Urinary bladder (tissue), 3 donors: ENCODE measurements at regions not wholly inside any gene's neighbourhood (a gene's known extent, or its start where the extent isn't known, plus 50 kb on each side); places are given as distances from the start of the nearest gene placed in this dataset.
"Not testable (repeated sequence)": the region's sequence is repeated elsewhere in the genome, so short reads cannot be mapped to it uniquely, and the experiment has no call there.

ENCODE experiments used
- DNase-seq: peaks from one replicate; pipeline ENCODE4 v3.0.0-alpha.2; 2015; ENCODE audit errors: extremely low spot score
- H3K27ac ChIP-seq: one replicate; pipeline ENCODE4 v1.5.1; 2013; ENCODE audit warnings: low read depth, mild to moderate bottlenecking, moderate library complexity
- H3K36me3 ChIP-seq: one replicate; pipeline ENCODE4 v1.6.1; 2013; ENCODE audit warnings: mild to moderate bottlenecking, moderate library complexity; ENCODE audit not compliant: insufficient read depth
- H3K4me1 ChIP-seq: one replicate; pipeline ENCODE4 v1.6.1; 2013; ENCODE audit warnings: mild to moderate bottlenecking, moderate library complexity; ENCODE audit not compliant: insufficient read depth
- H3K4me3 ChIP-seq: one replicate; pipeline ENCODE4 v1.5.1; 2013; ENCODE audit warnings: low read depth, low read length
- WGBS: extraction: QIAGEN DNeasy Blood & Tissue Kit; methylation state at CpG from one replicate; pipeline ENCODE4 v1.1.7; 2013; 5-methylcytosine and 5-hydroxymethylcytosine counted together
- donor health status: healthy with polysubstance abuse.
- donor health status: healthy.

DNA sequence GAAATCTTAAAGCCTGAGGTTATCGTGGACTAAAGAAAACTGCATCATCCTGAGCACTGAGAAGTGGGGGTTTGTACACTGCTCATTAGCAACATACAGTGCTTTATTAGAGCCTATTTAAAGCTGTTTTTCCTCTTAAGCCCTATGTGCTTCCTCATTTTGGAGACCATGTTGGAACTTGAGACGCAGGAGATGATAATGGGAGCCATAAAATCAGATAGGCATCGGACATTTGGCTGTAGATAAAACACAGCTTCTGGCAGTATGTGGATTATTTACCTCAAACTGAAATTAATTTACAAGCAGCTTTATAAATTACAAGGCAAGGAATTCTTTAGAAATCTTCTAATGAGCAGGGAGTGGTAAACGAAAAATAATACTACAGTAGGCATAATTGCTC lies 147.7 kb upstream of the IVNS1ABP start:
- Histone ChIP-seq H3K4me3 (no peak overlapping the region), H3K36me3 (no peaks in the 10 kb centered on the region), H3K27ac (no peak overlapping the region), H3K4me1 (no peaks in the 10 kb centered on the region)
- WGBS = 36% methylated on average over 4 of the region's 4 CpGs
- DNase-seq = no peak

DNA sequence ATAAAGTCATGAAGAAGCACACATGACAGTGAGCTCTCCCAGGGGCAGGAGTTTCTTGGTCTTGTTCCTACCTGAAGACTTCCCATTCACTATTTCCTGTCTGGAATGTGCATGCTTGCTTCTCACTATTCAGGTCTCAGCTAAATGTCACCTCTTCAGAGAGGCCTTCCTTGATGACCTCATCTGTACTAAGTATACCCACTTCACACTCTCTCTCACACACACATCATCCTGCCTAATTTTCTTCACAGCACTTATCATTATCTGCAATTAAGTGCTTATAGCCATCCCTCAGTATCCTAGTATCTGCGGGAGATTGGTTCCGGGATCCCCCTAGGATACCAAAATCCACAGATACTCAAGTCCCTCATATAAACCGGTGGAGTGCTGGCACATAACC lies 146.4 kb upstream of the IVNS1ABP start:
- no peak overlapping the region for H3K27ac ChIP-seq
- no peaks in the 10 kb centered on the region for H3K4me1 ChIP-seq
- no peak for DNase-seq
- no peaks in the 10 kb centered on the region for H3K36me3 ChIP-seq
- 92% methylated on average over 3 of the region's 3 CpGs for WGBS
- H3K4me3 ChIP-seq = no peak overlapping the region

DNA sequence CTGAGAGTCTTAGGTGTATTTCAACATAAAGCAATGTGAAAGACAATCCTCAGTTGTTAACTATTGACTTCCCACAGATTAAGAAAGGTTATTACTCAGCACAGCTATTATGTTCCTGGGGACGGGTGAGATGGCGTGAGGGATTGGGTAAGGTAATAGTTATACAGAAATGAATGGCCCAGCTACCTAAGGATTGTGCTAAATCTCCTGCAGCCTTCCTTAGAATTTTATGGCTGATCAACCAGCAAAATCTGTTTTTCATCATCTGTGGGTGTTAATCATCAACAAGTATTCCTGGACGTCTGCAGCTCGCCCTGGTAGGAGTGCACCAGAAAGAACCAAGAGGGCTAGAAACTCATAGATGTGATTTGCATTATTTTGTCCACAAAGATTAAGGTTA lies 146.0 kb upstream of the IVNS1ABP start:
- no peak for DNase-seq
- Histone ChIP-seq H3K4me1 (no peaks in the 10 kb centered on the region), H3K36me3 (no peaks in the 10 kb centered on the region), H3K4me3 (no peak overlapping the region), H3K27ac (no peak overlapping the region)
- WGBS = 73% methylated on average over 4 of the region's 4 CpGs

DNA sequence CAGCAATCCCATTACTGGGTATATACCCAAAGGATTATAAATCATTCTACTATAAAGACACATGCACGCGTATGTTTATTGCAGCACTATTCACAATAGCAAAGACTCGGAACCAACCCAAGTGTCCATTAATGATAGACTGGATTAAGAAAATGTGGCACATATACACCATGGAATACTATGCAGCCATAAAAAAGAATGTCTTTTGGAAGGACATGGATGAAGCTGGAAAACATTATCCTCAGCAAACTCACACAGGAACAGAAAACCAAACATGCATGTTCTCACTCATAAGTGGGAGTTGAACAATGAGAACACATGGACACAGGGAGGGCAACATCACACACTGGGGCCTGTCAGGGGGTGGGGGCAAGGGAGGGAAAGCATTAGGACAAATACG lies 143.7 kb upstream of the IVNS1ABP start:
- not testable (repeated sequence) for H3K27ac ChIP-seq, H3K36me3 ChIP-seq, DNase-seq, H3K4me1 ChIP-seq, H3K4me3 ChIP-seq
- 96% methylated on average over 4 of the region's 4 CpGs for WGBS

DNA sequence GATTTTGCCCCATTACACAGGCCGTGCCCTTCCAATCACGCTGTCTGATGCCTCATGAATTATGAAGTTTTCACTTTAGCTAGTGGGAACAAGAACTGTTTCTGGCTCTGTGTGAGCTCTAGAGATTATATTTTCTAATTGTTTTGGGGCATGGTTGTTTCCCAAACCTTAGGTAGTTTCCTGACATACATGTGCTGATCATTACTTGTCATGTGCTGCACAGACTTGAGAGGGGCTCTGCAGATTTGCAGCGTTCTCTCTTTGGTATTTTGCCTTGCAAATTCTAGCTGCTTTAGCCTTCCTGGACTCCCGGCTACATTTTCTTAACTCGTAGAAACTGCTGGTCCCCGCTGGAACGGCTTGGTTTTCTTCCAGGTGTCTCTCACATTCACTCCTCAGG lies 142.1 kb upstream of the IVNS1ABP start:
- WGBS = 93% methylated on average over 7 of the region's 7 CpGs
- no peak for DNase-seq
- Histone ChIP-seq H3K4me3 (no peak overlapping the region), H3K27ac (no peak overlapping the region), H3K4me1 (no peaks in the 10 kb centered on the region), H3K36me3 (no peaks in the 10 kb centered on the region)

DNA sequence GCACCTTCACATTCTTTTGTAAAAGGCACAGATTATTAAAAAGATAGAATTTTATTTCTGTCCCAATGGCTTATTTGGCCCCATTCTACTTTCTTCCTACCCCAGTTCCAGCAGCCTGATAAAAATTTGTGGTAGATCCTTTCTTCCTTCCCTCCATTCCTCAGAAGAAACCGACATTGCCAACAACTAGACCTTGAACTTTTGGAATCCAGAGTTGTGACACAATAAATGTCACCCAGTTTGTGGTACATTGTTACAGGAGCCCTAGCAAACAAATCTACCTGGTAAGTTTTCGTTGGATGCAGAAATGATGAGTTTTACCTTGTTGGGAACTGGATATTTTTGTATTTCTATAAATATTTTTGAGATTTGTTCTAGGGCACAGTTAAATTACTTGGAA lies 141.6 kb upstream of the IVNS1ABP start:
- no peak overlapping the region for H3K27ac ChIP-seq
- H3K4me1 ChIP-seq = no peaks in the 10 kb centered on the region
- H3K4me3 ChIP-seq = no peak overlapping the region
- WGBS = 85% methylated on average over 2 of the region's 2 CpGs
- H3K36me3 ChIP-seq = no peaks in the 10 kb centered on the region
- DNase-seq = no peak

DNA sequence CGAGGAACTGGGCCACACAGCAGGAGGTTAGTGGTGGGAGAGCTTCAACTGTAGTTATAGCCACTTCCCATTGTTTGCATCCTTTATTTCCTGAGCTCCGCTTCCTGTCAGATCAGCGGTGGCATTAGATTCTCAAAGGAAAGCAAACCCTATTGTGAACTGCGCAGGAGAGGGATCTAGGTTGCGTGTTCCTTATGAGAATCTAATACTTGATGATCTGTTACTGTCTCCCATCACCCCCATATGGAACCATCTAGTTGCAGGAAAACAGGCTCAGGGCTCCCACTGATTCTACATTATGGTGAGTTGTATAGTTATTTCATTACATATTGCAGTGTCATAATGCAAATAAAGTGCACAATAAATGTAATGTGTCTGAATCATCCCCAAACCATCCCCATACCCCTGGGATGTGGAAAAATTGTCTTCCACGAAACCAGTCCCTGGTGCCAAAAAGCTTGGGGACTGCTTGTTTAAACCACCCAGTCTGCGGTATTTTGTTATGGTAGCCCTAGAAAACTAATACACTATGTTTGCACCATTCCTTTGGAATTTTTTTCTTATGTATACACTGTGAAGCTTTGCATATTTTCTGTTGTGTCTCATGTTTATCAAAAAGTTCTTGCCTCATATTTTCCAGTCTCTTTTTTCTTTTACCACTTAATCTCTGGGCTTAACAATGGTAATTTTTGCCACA lies 136.6 kb upstream of the IVNS1ABP start:
- Histone ChIP-seq H3K27ac (no peak overlapping the region), H3K36me3 (no peaks in the 10 kb centered on the region), H3K4me3 (no peak overlapping the region), H3K4me1 (no peaks in the 10 kb centered on the region)
- DNase-seq = no peak
- 77% methylated on average over 7 of the region's 7 CpGs for WGBS

DNA sequence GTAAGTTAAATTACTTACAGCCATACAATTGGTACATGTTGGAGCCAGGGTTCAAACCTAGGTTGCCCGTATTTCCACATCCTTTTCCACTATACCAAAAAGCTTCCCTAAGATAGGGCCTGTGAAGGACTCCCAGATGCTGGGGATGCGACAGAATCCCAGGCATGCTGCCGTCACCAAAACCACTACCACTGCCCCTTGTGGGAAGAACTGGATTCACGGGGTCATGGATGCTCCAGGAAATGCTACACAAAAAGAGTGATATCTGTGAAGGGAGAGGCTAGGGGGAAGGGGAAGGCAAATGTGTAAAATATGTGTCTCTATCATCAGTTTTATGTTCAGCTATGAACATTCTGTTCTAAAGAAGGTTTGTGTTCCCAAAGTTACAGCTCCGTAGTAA lies 133.9 kb upstream of the IVNS1ABP start:
- H3K27ac ChIP-seq = no peak overlapping the region

DNA sequence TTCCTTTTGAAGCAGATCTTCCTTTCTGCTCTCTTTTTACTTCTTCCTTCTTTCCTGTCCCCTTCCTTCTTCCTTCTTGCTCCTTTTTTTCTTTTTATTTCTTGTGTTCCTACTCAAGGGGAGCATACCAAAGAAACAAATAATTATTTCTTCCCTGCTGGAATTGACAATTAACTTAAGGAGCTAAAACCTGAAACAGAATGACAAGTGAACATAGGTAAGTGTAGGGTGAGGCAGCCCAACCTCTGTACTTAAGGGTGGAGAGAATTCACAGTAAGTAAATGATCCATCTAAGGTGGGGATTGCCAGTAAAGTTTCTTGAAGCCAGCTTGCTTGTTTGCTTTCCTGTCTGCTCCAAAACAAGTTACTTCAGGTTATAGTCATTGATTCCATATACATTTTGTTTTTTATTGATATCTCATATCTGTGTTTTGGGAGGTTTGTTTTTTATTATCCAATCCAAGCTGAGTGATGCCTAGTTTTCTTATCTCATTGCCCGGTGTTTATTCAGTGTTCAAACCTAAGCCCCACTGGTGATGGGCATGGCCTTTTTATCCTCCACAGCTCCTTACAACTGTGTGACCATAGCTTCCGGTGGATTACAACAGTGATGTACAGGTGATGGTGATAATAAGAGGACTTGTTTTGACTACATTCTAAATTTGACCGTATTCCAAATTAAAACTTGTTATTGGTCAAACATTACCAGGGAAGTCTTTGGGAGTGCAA lies 133.2 kb upstream of the IVNS1ABP start:
- H3K36me3 ChIP-seq = no peaks in the 10 kb centered on the region
- 89% methylated on average over 3 of the region's 3 CpGs for WGBS
- no peak overlapping the region for H3K4me3 ChIP-seq
- no peak overlapping the region for H3K27ac ChIP-seq
- no peaks in the 10 kb centered on the region for H3K4me1 ChIP-seq
- no peak for DNase-seq

More for the DNA sequence above, 133.9 kb upstream of the IVNS1ABP start:
- no peaks in the 10 kb centered on the region for H3K4me1 ChIP-seq
- H3K4me3 ChIP-seq = no peak overlapping the region
- no peaks in the 10 kb centered on the region for H3K36me3 ChIP-seq
- DNase-seq = no peak
- 84% methylated on average over 5 of the region's 5 CpGs for WGBS

DNA sequence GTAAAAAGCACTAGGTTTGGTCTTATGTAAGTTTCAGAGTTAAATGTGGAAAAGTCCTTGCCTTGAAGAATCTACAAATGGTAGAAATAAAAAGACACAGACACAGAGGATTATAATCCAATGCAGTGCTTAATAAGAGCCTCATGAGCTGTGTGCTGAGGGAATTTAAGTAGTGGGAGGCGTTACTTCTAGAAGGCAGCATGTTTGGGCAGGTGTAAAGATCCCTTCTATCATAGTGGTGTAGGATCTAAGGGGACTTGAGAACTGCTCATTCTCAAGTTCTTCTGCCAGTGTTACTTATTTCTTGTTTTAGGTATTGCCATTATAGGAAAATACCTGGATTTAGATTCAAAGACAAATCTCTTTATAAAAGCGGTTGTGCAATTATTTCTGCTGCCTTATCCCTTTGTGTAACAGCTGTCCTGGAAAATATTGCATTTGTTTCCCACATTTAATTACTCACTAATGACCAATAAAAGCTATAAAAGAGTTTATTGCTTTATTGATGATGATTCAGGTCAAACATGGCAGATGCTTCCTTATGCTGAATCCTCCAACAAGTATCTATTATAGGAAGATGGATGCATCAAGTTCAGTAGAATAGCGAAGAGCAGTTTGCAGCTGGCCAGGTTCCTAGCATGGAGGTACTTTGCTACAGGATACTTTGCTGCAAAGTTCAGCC lies 132.5 kb upstream of the IVNS1ABP start:
- H3K4me1 ChIP-seq = no peaks in the 10 kb centered on the region
- no peaks in the 10 kb centered on the region for H3K36me3 ChIP-seq
- no peak overlapping the region for H3K4me3 ChIP-seq
- 97% methylated on average over 3 of the region's 3 CpGs for WGBS
- H3K27ac ChIP-seq = no peak overlapping the region
- DNase-seq = no peak

DNA sequence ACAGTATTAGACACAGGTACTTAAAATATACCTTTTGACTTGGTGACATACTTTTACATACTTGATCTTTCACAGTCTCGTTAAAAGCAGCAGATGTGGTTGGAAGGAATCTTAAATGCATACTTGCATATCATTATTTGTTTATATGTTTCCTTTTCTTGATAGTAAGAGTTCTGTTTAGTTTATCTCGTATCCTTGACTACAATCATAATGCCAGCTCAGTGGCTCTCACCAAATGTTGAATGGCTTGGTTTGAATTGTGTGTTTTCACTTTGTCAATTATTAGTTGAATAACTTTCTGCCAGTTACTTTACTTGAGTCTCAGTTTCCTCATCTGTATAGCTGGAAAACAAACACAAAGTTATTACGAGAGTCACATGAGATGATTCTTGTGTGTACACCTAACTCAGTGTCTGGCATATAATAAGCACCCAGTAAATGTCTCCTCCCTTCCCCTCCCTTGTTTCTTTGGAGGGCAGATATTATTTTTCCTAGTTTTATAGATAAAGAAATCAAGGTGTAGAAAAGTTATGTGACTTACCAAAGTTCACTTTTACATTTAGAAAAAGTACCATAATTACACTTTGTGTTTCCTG lies 131.6 kb upstream of the IVNS1ABP start:
- 64% methylated on average over 3 of the region's 3 CpGs for WGBS
- Histone ChIP-seq H3K36me3 (no peaks in the 10 kb centered on the region), H3K4me3 (no peak overlapping the region), H3K27ac (no peak overlapping the region), H3K4me1 (no peaks in the 10 kb centered on the region)
- no peak for DNase-seq

DNA sequence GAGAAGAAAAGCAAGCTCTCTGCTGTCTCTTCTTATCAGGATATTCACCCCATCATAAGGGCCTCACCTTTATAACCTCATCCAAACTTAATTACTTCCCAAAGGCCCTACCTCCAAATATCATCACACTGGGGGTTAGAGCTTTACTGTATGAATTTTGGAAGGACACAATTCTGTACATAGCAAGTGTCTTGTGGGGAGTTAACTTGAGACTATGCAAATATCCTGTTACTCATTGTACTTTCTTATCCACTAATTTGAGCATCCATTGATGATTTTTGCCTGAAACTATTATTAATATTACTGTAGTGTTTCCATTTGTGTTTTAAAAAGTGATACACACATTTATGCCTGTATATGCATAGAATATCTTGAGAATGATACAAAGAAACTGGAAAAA lies 129.1 kb upstream of the IVNS1ABP start:
- no peak for DNase-seq
- Histone ChIP-seq H3K36me3 (no peaks in the 10 kb centered on the region), H3K4me3 (no peak overlapping the region), H3K4me1 (no peaks in the 10 kb centered on the region), H3K27ac (no peak overlapping the region)

DNA sequence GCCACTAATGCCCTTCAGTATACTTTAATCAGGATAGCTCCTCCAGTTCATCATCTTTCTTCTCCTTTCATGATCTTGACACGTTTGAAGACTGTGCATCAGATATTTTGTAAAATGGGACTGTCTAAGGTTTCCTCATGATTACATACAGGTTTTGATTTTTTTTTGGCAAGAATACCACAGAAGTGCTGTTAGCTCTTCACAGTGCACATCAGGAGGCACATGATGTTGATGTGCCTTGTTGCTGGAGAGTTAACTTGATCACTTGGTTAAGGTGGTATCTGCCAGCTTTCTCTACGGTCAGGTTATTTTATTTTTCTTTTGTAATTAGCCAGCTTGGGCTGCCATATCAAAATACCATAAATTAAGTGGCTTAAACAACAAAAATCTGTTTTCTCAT lies 128.6 kb upstream of the IVNS1ABP start:
- no peak for DNase-seq
- WGBS = 94% methylated on average over 2 of the region's 2 CpGs

DNA sequence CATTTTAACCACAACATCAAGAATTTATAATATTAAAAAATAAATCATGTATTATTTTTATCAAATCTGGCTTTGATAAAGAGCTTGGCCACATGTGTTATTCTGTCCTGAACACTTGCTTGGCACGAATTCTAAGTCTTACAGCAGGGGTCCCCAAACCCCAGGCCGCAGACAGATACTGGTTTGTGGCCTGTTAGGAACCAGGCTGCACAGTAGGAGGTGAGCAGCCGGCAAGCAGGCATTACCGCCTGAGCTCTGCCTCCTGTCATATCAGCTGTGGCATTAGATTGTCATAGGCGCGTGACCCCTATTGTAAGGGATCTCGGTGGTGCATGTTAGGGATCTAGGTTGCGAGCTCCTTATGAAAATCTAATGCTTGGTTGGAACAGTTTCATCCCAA lies 127.6 kb upstream of the IVNS1ABP start:
- Histone ChIP-seq H3K36me3 (no peaks in the 10 kb centered on the region), H3K4me3 (no peak overlapping the region), H3K27ac (no peak overlapping the region), H3K4me1 (no peaks in the 10 kb centered on the region)
- WGBS = 87% methylated on average over 8 of the region's 8 CpGs
- no peak for DNase-seq

More for the DNA sequence above, 128.6 kb upstream of the IVNS1ABP start:
- Histone ChIP-seq H3K27ac (no peak overlapping the region), H3K4me1 (no peaks in the 10 kb centered on the region), H3K4me3 (no peak overlapping the region), H3K36me3 (no peaks in the 10 kb centered on the region)
